ENCODE measurements at regions not wholly inside any gene's neighbourhood (a gene's known extent, or its start where the extent isn't known, plus 50 kb on each side); places are given as distances from the start of the nearest gene placed in this dataset.

GRCh38 chr3:106059953-106060517, 191.2 kb upstream of the CBLB start:
- H3K27ac ChIP-seq, result no peak overlapping the region
- no peaks in the 10 kb centered on the region for H3K27me3 ChIP-seq (ENCODE audit: low read depth)
- TF ChIP-seq CTCF (IDR thresholded peaks at IDR 0.05), result no peak
- ATAC-seq, result no peak
- DNase-seq, result no peak
- H3K4me3 ChIP-seq, result no peak overlapping the region
- intact Hi-C loops (cut with DNase I), result no loop called here
- no peaks in the 10 kb centered on the region for H3K36me3 ChIP-seq
- no peaks in the 10 kb centered on the region for H3K4me1 ChIP-seq
- peaks cover 5% of the 10 kb centered on the region for H3K9me3 ChIP-seq

GRCh38 chr3:106063909-106064308, 195.1 kb upstream of the CBLB start:
- H3K4me1 ChIP-seq, result no peaks in the 10 kb centered on the region
- no peak overlapping the region for H3K27ac ChIP-seq
- DNase-seq (no peak), ATAC-seq (no peak)
- no peak overlapping the region for H3K4me3 ChIP-seq
- no peaks in the 10 kb centered on the region for H3K36me3 ChIP-seq
- intact Hi-C loops (cut with DNase I), result no loop called here
- TF ChIP-seq CTCF (IDR thresholded peaks at IDR 0.05), result no peak
- H3K9me3 ChIP-seq, result peaks cover 5% of the 10 kb centered on the region
- no peaks in the 10 kb centered on the region for H3K27me3 ChIP-seq (ENCODE audit: low read depth)

- no peak for DNase-seq
- intact Hi-C loops (cut with DNase I), result no loop called here
- H3K9me3 ChIP-seq, result peaks cover 5% of the 10 kb centered on the region
Measured at GRCh38 chr3:106065831-106066230, 197.0 kb upstream of the CBLB start.

GRCh38 chr3:106067711-106068110, 198.9 kb upstream of the CBLB start:
- no peak overlapping the region for H3K27ac ChIP-seq
- no peak for TF ChIP-seq CTCF (IDR thresholded peaks at IDR 0.05)
- ATAC-seq, result no peak

More at GRCh38 chr3:106065831-106066230, 197.0 kb upstream of the CBLB start:
- no peaks in the 10 kb centered on the region for H3K36me3 ChIP-seq
- no peak for TF ChIP-seq CTCF (IDR thresholded peaks at IDR 0.05)
- no peaks in the 10 kb centered on the region for H3K4me1 ChIP-seq
- no peaks in the 10 kb centered on the region for H3K27me3 ChIP-seq (ENCODE audit: low read depth)
- H3K4me3 ChIP-seq, result no peak overlapping the region
- no peak for ATAC-seq
- H3K27ac ChIP-seq, result no peak overlapping the region

GRCh38 chr3:106068381-106068780, 199.6 kb upstream of the CBLB start:
- no peak for TF ChIP-seq CTCF (IDR thresholded peaks at IDR 0.05)
- Histone ChIP-seq H3K4me1 (no peaks in the 10 kb centered on the region), H3K36me3 (no peaks in the 10 kb centered on the region), H3K9me3 (peaks cover 5% of the 10 kb centered on the region), H3K27me3 (ENCODE audit: low read depth) (no peaks in the 10 kb centered on the region), H3K27ac (no peak overlapping the region), H3K4me3 (no peak overlapping the region)
- ATAC-seq (no peak), DNase-seq (no peak)
- intact Hi-C loops (cut with DNase I), result no loop called here

More at GRCh38 chr3:106067711-106068110, 198.9 kb upstream of the CBLB start:
- Histone ChIP-seq H3K27me3 (ENCODE audit: low read depth) (no peaks in the 10 kb centered on the region), H3K36me3 (no peaks in the 10 kb centered on the region), H3K9me3 (peaks cover 5% of the 10 kb centered on the region), H3K4me1 (no peaks in the 10 kb centered on the region), H3K4me3 (no peak overlapping the region)
- DNase-seq, result no peak
- intact Hi-C loops (cut with DNase I), result no loop called here

Data from lower lobe of right lung (tissue), 2 donors.